Fibroblast of lung (primary cell): ENCODE measurements at regions not wholly inside any gene's neighbourhood (a gene's known extent, or its start where the extent isn't known, plus 50 kb on each side); places are given as distances from the start of the nearest gene placed in this dataset.

Experiments used
- CTCF ChIP-seq, 2 donors: IDR thresholded peaks in 1 of 2; conservative IDR thresholded peaks in 1 of 2; 1 replicate in 1 of 2; 2 replicates in 1 of 2; pipeline ENCODE4 v1.5.1; 2011 to 2012; ENCODE audit warnings: low read length in 2 of 2, control low read depth in 1 of 2, inconsistent platforms in 1 of 2, low read depth in 1 of 2, mild to moderate bottlenecking in 1 of 2
- EZH2 ChIP-seq: IDR thresholded peaks from 2 replicates; pipeline ENCODE4 v1.5.1; 2012; ENCODE audit warnings: low read length, control low read depth, mild to moderate bottlenecking; ENCODE audit errors: missing control alignments

DNA sequence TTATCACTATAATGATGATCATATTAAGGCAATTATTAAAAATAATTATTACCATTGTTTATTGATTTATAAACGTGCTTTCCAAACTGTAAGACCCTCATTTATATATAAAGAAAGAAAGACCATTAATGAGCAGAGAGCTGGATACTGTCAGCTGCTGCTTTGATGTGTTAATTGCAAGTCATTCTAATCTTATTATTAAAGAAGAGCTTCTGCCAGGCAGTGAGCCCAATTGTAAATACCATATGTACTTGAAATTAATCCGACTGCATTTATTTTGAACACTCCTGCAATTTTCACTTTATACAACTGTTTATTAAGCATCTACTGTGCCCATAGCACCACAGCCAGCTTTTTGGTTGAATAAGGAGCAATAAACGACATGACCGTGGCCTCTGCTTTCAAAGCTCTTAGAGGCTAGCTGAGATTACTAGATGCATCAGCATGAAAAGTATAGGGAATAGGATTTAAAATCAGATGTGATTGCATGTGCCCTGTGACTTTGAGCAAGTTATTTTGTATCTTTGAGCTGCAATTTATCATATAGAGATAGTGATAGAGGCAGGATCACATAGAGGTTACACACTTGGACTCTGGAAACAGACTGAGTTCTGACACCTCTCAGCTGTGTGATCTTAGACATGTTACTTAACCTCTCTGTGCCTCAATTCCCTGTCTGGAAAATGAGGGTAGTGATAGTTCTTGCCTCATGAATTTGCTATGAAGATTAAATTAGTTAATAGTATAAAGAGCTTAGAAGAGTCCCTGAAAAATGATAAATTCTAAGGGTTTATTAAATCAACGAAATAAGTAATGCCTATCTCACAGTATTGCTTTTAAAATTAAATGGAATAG lies 83.4 kb downstream of the MYCN start:
- TF ChIP-seq CTCF (conservative IDR thresholded peaks at IDR 0.05 in 1 of 2, IDR thresholded peaks at IDR 0.05 in 1 of 2; ENCODE audit: low read depth in 1 of 2, low read length in 2 of 2) (no peak), EZH2 (no peak)
